GM18858 (cell line): ENCODE measurements at regions not wholly inside any gene's neighbourhood (a gene's known extent, or its start where the extent isn't known, plus 50 kb on each side); places are given as distances from the start of the nearest gene placed in this dataset.

Experiments
- ATAC-seq: cut with Tn5 transposase; IDR thresholded peaks from one replicate; pipeline ENCODE4 v1.9.1; 2021; ENCODE audit not compliant: unreplicated experiment

- no peak for ATAC-seq
Measured at GRCh38 chr1:182196897-182197870, 135.7 kb upstream of the ZNF648 start.

DNA sequence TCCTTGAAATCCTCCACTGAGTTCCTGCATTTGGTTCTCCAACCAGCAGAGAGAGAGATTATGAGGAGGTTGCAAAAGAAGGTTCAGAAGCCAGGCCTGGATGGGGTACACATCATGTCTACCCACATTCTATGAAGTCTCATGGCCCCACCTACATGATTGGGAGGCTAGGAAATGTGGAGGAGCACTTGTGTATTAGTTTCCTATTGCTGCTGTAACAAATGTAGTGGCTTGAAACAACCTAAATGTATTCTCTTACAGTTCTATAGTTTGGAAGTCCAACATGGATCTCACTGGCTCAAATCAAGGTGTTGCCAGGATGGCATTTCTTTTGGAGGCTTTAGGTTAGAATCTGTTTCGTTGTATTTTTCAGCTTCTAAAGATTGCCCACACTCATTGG, 134.2 kb upstream of the ZNF648 start:
- ATAC-seq, result no peak

DNA sequence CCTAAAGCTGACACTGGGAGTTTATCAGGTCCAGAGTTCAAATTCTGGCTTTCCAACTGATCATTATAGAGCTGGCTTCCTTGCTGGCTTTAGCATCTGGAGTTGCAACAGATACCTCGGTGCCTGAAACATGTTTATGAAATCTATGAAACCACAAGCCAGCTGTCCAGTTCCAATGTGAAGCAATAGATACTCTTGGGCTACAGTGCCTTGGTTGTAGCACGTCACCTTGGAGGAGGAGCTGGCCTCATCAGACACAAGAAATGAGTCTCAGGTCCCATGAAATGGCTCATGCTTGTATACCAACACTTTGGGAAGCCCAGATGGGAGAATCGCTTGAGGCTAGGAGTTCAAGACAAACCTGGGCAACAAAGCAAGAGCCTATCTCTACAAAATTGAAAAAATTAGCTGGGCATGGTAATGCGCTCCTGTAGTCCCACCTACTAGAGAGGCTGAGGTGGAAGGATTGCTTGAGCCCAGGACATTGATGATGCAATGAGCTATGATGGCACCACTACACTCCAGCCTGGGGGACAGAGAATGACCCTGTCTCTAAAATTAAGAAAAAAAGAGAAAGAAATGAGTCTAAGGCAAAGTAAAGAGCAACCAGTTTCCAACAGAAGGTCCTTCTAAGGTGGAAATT, 132.5 kb upstream of the ZNF648 start:
- ATAC-seq, result no peak

- ATAC-seq, result no peak
Measured at GRCh38 chr1:182192966-182193365, 131.5 kb upstream of the ZNF648 start.

DNA sequence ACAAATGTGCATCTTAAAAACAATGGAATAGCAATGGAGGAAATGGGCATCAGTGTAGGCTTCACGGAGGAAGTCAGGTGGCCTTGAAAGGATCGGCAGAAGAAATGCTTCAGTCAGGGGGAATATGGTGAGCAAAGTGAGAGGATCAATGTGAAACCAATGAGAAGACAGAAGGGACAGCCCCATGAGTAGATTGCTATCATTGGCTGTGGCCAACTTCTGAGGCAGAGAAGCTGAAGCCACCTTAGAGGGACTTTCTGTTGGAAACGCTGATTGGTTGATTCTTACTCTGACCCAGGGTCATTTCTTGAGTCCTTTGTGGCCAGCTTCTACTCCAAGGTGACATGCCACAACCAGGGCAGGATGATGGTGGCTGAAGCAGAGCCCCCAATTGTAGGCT, 130.7 kb upstream of the ZNF648 start:
- no peak for ATAC-seq

- no peak for ATAC-seq
Measured at GRCh38 chr1:182191381-182192115, 130.0 kb upstream of the ZNF648 start.

GRCh38 chr1:182189535-182190066, 128.1 kb upstream of the ZNF648 start:
- ATAC-seq, result no peak

- ATAC-seq, result no peak
Measured at GRCh38 chr1:182186757-182187146, 125.2 kb upstream of the ZNF648 start.

DNA sequence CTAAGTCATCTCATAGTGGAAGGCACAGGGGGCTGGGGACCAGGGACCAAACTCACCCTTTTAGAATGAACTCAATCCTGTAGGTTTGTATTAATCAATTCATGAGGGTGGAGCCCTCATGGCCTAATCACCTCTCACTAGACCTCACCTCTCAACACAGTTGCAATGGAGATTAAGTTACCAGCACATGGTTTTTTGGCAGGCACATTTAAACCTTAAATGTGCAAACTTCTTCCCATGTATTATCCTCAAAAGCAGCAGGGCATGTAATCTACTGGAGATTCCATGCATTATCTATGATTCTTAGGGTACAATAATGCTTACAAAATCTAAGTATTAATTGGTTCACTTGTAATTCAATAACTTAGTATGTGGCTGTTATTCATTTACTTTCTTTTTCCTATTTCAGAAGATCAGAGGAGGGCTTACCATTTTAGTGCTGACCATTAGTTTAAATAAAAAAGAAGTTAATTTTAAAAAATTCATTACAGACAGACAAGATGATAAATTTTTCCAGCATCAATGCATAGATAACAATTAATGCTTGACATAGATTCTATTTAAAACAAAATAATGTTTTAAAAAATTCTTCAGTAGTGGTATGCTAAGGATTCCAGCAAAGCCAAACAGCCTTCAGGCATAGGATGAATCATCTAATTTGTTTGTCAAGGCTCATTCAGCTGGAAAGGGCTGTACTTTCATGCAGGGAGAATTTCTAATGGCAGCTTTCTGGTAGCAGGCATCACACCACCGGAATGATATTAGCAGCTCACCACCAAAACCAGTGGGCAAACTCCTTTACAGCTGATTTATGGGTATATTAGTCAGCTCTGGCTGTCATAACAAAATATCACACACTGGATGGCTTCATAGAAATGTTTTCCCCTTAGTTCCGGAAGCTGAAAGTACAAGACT, 124.6 kb upstream of the ZNF648 start:
- ATAC-seq, result no peak

DNA sequence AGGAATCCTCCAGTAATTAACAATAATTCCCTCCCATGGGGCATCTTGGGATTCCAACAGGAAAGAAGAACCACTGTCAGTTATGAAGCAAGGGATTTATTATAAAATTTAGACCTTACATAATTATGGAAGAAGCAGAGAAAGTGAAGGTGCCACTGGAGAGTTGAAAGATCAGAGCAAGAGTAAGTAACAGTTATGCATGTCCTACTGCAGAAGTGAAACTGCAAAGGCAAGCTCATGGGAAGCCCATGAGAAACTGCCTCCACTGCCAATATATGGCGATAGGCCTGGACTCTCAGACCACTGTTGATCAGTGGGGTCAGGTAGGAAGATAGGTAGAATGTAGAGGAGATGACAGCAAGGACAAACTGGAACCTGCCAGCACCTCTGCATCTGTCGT, 123.6 kb upstream of the ZNF648 start:
- no peak for ATAC-seq

DNA sequence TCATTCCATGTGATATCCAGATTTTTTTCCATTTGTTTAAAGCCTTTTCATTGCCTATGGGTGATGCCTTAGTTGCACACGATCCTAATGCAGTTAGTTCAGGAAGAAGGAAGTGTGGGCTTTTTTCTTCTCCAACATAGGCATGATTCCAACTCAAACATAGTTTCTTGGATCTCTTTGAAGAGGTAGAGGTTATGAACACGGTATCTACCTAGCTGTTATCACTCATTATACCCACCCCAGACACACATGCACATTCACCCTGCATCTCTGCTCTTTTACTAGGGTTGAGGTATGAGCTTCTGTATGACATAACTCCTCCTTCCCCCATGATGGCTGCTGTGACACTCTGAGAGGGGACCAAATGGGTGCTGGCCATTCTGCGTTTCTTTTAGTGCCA, 122.1 kb upstream of the ZNF648 start:
- ATAC-seq, result no peak

- ATAC-seq, result no peak
Measured at GRCh38 chr1:182182311-182182710, 120.8 kb upstream of the ZNF648 start.

- ATAC-seq, result no peak
Measured at GRCh38 chr1:182181167-182181572, 119.7 kb upstream of the ZNF648 start.

GRCh38 chr1:182175361-182175931, 113.9 kb upstream of the ZNF648 start:
- ATAC-seq, result no peak

DNA sequence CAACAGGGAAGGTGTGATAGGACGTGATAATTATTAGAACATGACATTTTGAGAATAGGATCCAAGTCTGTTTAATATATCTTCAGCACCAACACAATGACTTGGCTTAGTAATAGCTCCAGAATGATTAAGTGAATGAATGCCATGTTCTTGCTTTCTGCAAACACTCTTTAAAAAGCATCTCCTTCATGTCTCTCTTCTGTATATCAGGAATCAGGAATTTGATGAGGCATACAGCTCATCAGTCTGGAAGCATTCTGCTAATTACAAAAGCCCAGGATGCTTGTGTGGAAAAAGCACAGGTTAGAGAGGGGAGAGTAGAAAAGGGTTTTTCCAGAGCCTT, 113.0 kb upstream of the ZNF648 start:
- ATAC-seq, result no peak

DNA sequence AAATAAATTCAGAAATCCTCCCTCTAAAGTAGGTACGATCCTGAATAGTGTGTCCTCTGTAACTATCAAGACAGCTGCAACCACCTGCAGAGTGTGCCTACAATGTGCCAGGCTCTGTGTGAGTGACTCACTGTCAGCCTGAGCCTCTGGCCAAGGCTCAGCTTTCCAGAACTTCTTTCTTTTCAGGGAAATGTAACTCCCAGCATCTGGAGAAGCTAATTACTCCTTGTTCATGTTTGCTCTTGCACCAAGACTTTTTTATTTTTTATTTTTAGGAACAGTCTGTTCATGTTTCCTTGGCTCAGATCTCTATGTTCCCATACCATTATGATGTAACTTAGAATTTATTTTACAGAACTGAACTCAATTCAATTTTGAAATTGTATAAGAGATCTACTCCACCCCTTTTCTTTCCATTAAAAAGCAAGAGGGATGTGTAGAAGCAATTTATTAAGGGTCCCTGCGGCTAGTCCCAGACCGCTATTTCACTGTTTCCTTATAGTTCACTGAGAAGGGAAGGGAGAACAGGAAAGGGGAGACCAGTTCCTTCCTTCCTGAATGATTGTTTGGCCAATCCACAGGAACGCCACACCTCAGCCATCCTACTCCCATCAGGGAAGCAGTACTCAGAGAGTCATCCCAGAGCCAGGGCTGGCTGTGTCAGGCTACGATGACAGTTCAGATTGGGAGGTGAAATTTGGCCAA, 112.4 kb upstream of the ZNF648 start:
- no peak for ATAC-seq

DNA sequence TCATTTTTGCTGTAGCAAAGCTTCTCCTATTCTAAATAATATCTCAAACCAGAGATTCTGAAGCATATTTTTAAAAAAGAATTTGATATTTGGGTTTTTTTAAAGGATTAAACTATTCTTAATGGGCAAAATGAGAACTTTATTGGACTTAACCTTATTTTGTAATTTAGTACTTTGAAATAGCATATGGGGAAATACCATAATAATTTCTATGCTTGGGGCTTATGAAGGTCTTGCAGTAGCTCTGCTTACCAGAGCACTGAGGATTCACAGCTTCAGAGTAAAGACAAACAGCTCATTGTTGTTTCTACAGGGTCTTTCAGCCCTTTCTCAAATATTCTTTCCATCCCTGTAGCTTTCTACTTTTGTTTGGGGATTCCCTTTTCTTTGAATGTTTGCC, 111.2 kb upstream of the ZNF648 start:
- ATAC-seq, result no peak

- ATAC-seq, result peak; percentile 70
Measured at GRCh38 chr1:182170891-182171461, 109.5 kb upstream of the ZNF648 start.

GRCh38 chr1:182169203-182169602, 107.7 kb upstream of the ZNF648 start:
- ATAC-seq, result no peak
